ENCODE measurements at regions not wholly inside any gene's neighbourhood (a gene's known extent, or its start where the extent isn't known, plus 50 kb on each side); places are given as distances from the start of the nearest gene placed in this dataset.
"Not testable (repeated sequence)": the region's sequence is repeated elsewhere in the genome, so short reads cannot be mapped to it uniquely, and the experiment has no call there.

DNA sequence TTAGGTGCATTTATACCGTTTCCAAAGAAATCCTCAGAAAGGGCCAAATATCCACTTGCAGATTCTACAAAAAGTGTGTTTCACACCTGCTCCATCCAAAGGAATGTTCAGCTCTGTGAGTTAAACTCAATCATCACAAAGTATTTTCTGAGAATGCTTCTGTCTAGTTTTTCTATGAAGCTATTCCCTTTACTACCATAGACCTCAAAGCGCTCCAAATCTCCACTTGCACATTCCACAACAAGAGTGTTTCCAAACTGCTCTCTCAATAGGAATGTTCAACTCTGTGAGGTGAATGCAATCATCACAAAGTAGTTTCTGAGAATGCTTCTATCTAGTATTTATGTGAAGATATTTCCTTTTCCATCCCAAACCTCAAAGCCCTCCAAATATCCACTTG lies 412.7 kb upstream of the WSB1 start:
- H3K9me3 Mint-ChIP-seq; H3K36me3 Mint-ChIP-seq (ENCODE audit: insufficient read depth); H3K4me1 Mint-ChIP-seq; H3K27me3 Mint-ChIP-seq; DNase-seq (ENCODE audit: low spot score in 2 of 2); H3K4me3 Mint-ChIP-seq; H3K27ac Mint-ChIP-seq (ENCODE audit: low read depth): not testable (repeated sequence)
- peak; percentile 7 for ATAC-seq (replicated peaks; ENCODE audit: extremely low read depth, poor library complexity, severe bottlenecking)

DNA sequence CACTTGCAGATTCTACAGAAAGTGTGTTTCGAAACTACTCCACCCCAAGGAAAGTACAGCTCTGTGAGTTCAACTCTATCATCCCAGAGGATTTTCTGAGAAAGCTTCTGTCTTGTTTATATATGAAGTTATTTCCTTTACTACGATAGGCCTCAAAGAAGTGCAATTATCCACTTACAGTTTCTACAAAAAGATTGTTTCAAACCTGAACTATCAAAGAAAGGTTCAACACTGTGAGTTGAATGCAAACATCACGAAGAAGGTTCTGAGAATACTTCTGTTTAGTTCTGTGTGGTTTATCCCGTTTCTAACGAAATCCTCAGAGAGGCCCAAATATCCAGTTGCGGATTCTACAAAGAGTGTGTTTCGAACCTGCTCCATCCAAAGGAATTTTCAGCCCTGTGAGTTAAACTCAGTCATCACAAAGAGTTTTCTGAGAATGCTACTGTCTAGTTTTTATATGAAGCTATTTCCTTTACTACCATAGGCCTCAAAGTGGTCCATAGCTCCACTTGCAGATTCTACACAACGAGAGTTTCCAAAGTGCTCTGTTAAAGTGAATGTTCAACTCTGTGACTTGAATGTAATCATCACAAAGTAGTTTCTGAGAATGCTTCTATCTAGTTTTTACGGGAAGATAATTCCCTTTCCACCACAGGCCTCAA lies 411.7 kb upstream of the WSB1 start:
- not testable (repeated sequence) for H3K36me3 Mint-ChIP-seq (ENCODE audit: insufficient read depth); H3K27me3 Mint-ChIP-seq; H3K27ac Mint-ChIP-seq (ENCODE audit: low read depth); H3K9me3 Mint-ChIP-seq; H3K4me1 Mint-ChIP-seq; H3K4me3 Mint-ChIP-seq; DNase-seq (ENCODE audit: low spot score in 2 of 2)
- ATAC-seq (replicated peaks; ENCODE audit: extremely low read depth, poor library complexity, severe bottlenecking) = peak; percentile 31

GRCh38 chr17:26883878-26884740 lies 409.8 kb upstream of the WSB1 start:
- H3K4me3 Mint-ChIP-seq; H3K27ac Mint-ChIP-seq (ENCODE audit: low read depth); DNase-seq (ENCODE audit: low spot score in 2 of 2); H3K9me3 Mint-ChIP-seq; H3K27me3 Mint-ChIP-seq; H3K4me1 Mint-ChIP-seq; H3K36me3 Mint-ChIP-seq (ENCODE audit: insufficient read depth): not testable (repeated sequence)
- peak; percentile 30 for ATAC-seq (replicated peaks; ENCODE audit: extremely low read depth, poor library complexity, severe bottlenecking)

DNA sequence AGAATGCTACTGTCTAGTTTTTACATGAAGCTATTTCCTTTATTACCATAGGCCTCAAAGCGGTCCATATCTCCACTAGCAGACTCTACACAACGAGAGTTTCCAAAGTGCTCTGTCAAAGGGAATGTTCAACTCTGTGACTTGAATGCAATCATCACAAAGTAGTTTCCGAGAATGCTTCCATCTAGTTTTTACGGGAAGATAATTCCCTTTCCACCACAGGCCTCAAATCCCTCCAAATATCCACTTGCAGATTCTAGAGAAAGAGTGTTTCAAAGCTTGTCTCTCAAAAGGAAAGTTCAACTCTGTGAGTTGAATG lies 409.2 kb upstream of the WSB1 start:
- ATAC-seq (replicated peaks; ENCODE audit: extremely low read depth, poor library complexity, severe bottlenecking) = peak; percentile 11
- not testable (repeated sequence) for H3K27me3 Mint-ChIP-seq; H3K4me1 Mint-ChIP-seq; H3K4me3 Mint-ChIP-seq; H3K27ac Mint-ChIP-seq (ENCODE audit: low read depth); H3K36me3 Mint-ChIP-seq (ENCODE audit: insufficient read depth); DNase-seq (ENCODE audit: low spot score in 2 of 2); H3K9me3 Mint-ChIP-seq

GRCh38 chr17:26885244-26885970 lies 408.5 kb upstream of the WSB1 start:
- H3K36me3 Mint-ChIP-seq (ENCODE audit: insufficient read depth) = not testable (repeated sequence)
- peak; percentile 58 to 82 for DNase-seq (ENCODE audit: low spot score in 2 of 2)

More at GRCh38 chr17:26885244-26885970, 408.5 kb upstream of the WSB1 start:
- not testable (repeated sequence) for H3K9me3 Mint-ChIP-seq; H3K4me1 Mint-ChIP-seq; H3K27ac Mint-ChIP-seq (ENCODE audit: low read depth); H3K4me3 Mint-ChIP-seq; H3K27me3 Mint-ChIP-seq
- ATAC-seq (replicated peaks; ENCODE audit: extremely low read depth, poor library complexity, severe bottlenecking) = peak; percentile 31

Measured in central memory CD8-positive, alpha-beta T cell (primary cell).